ENCODE measurements at regions not wholly inside any gene's neighbourhood (a gene's known extent, or its start where the extent isn't known, plus 50 kb on each side); places are given as distances from the start of the nearest gene placed in this dataset.

DNA sequence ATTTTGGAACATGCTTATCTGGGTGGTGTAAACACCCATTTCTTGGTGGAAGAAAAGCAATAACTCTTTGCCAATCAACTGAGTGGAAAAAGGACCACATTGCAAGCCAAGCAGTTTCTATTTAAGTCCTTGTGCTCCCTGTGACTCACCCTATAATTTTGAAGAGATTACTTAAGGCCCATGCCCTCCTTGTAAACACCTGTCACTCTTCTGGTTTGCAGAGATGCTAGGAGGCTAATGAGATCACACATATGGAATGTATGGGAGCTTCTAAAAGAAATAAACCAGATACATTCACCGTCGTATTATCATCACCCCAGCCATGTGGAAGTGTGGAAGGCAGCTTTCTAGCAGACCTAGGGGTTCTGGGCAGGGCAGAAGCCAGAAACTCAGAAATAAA, 337.1 kb downstream of the GADD45G start:
- TF ChIP-seq, protein P1, sequence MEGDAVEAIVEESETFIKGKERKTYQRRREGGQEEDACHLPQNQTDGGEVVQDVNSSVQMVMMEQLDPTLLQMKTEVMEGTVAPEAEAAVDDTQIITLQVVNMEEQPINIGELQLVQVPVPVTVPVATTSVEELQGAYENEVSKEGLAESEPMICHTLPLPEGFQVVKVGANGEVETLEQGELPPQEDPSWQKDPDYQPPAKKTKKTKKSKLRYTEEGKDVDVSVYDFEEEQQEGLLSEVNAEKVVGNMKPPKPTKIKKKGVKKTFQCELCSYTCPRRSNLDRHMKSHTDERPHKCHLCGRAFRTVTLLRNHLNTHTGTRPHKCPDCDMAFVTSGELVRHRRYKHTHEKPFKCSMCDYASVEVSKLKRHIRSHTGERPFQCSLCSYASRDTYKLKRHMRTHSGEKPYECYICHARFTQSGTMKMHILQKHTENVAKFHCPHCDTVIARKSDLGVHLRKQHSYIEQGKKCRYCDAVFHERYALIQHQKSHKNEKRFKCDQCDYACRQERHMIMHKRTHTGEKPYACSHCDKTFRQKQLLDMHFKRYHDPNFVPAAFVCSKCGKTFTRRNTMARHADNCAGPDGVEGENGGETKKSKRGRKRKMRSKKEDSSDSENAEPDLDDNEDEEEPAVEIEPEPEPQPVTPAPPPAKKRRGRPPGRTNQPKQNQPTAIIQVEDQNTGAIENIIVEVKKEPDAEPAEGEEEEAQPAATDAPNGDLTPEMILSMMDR (IDR thresholded peaks at IDR 0.05): no peak
- TF ChIP-seq POLR2A (IDR thresholded peaks at IDR 0.05) (no peak), EP300 (IDR thresholded peaks at IDR 0.05) (no peak), POLR2AphosphoS5 (IDR thresholded peaks at IDR 0.05) (no peak)

Measured in suprapubic skin (tissue), 4 donors.